HG03280 (cell line): ENCODE measurements at regions not wholly inside any gene's neighbourhood (a gene's known extent, or its start where the extent isn't known, plus 50 kb on each side); places are given as distances from the start of the nearest gene placed in this dataset.
A peak's percentile ranks its signal among the peaks of the same experiment; 100 is the strongest.

Experiments used
- ATAC-seq: cut with Tn5 transposase; IDR thresholded peaks from one replicate; pipeline ENCODE4 v1.9.1; 2021; ENCODE audit warnings: mild to moderate bottlenecking, moderate library complexity; ENCODE audit not compliant: unreplicated experiment

DNA sequence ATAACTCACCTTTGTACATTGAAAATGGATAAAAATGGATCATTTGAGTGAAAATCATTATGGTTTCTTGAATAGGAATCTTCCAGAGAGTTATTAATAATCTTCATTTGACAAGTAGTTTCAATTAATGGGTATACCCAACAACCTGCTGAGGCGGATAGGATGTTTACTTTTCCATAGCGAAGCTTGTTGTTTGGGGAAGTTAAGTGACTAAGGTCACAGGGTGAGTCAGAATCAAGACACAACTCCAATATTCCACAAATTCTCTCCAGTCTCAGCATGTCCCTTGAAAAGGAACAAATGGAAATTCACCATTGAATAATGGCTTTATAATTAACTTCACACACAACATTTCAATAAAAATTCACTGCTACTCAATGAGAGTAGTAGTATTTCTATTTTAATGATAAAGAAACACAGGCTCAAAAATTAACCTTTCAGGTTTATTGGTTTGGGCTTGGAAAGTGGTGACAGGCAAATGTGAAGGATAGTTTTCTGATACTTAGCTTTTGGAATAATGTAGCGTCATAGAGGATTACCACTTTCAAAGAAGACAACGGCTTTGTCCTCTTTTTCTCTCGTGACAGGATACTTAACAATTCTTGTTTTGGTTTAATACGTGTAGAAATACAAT lies 211.3 kb downstream of the GPD2 start:
- no peak for ATAC-seq

DNA sequence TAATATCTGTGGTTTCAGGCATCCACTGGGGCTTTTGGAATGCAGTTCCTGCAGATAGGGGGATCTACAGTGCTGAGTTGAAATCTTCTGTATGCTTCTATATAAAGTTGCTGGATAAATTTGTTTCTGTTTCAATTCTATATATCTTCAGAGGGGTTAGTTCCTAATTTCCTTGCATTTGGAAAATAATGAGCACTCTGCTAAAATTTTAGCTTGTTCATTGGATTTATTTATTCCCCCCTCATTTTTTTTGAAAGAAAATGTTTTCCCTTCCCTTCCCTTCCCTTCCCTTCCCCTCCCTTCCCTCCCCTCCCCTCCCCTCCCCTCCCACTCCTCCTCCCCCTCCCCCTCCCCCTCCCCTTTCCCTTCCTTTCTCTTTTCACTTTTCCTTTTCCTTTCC lies 212.3 kb downstream of the GPD2 start:
- ATAC-seq = no peak

DNA sequence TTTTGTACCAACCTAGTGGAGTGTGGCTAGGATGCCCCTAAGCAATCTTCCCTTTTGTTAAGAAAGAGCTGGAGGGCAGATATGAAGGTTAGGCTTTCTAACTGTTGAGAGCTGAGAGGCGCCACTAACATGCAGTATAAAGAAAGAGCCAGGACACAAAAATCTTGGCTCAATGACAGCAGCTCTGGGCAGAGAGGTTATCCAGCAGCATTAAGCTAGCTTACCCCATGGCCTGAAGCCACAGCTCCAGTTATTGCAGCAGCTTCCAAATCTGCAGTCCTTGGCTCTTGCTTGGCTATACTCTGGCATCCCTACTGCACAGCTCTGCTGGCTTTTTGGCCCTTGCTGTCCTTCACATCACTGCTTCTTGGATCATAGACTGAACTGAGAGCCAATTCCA lies 213.4 kb downstream of the GPD2 start:
- ATAC-seq = no peak

DNA sequence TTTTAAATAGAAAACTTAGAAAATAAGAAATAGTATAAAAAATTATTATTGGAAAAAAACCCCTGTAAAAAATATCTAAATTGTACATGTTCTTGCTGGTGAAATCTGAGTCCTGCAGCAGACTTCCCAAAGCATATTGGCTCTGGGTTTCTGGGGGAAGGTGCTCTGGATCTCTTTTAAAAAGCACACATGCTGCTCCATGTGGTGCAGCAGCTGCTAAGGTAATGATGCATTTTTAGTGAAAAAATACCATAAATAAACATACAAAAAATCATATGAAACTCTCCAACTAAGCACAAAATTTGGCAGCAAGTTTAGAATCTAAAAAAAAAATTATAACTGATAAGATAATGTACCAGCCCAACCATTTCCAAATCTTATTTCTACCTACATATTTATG lies 216.5 kb downstream of the GPD2 start:
- no peak for ATAC-seq

DNA sequence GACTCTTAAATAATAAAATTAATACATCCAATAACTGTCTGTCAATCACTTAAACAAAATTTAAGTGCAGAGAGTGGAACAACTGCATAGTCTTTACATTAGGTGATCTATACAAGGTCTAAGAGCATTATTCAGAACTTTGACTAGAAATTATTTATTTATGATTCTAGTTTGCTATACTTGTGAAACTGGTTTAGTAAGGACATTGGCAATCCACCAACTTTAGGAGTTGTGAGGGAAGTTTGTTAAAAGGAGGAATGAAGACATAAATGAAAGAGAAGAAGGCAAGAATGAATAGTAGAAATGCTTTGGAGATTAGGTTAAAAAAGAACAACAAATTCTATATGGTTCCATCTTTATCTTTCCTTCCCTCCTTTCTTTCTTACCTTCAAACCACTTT lies 217.5 kb downstream of the GPD2 start:
- ATAC-seq = no peak

DNA sequence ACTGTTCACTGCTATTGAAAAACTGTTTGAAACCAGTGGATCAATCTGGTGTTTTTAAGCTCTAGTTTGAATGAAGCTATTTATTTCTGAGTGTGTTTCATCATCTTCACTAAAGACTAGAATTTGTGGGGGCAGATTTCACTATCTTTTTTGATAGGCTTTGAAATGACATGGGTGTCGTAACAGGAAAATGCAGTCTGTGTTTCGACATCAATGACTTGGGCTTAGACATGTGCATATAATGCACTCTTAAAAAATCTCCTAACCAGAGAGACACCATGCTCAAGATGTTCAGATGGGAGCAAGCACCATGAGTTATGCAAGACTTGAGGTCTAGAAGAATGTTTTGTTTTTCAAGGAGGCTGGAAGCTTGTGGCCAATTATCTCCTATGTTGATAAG lies 221.6 kb downstream of the GPD2 start:
- no peak for ATAC-seq

DNA sequence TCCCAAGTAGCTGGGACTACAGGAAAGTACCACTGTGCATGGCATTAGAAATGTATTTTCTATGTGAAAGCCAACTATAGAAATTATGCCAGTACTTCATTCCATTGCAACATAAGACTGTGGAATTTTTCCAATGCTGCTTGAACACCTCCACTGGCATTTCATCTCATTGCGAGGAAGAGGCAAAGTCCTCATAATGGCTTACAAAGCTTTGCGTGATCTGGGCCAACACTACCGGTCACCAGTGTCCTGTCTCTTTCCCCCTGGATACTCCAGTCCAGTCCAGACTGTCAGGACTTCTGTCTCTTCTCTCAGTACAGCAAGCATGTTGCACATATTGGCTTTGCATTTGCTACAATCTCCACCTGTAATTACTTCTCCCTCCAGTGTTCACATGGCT lies 223.5 kb downstream of the GPD2 start:
- ATAC-seq = no peak

DNA sequence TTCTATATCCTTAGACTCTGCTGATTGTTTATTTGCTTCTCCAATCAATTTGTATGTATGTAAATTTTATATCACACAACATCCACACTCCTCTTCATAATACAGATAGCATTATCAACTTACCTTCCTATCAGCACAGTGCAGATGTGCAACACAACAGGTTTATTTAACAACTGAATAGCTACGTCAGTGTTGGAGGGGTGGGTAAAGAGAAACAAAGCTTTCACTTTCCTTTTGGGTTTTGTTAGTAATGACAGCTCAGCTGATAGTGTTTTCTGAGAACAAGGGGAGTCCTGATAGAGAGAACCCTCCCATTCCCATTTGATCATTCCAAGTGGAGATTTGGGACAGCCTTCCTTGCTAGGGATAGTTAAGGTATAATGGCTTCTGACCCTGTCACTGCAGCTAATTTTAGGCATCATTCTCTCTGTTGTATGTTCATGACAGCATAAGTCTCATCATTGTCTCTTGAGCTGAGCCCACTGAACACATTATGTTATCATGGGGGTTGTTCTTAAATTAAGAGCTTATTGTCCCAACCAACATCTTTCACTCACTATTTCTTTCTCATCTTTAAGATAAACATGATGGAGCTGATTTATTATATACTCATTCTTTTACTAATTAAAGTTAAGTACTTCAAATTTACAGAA lies 227.7 kb downstream of the GPD2 start:
- ATAC-seq = peak; percentile 83

DNA sequence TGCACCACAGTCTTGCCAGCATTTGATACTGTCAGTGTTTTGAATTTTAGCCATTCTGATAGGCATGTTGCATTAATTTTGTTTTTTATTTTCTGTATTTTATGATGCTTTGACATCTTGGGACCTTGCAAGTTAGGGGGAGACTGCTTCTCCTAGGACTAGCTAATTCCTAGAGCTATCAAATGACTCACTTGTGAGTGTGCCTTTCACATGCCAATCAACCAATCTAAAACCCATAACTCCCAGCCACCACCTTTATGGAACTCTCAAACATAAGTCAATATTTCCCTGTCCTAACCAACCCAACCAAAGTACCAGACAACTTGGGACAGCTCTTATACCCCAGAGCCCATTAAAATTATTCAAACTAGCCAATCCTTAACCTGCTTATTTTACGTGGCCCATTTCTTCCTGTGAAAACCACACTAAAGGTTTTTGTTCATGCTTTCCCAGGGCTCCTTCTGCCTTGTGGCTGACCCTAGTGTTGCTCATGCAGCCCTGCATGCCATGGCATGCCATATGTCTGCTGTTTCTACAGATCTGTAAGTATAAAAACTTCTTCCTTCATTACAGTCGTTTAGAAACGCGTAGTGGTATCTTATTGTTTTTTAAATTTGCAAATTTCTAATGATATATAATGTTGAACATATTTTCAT lies 230.1 kb downstream of the GPD2 start:
- no peak for ATAC-seq

DNA sequence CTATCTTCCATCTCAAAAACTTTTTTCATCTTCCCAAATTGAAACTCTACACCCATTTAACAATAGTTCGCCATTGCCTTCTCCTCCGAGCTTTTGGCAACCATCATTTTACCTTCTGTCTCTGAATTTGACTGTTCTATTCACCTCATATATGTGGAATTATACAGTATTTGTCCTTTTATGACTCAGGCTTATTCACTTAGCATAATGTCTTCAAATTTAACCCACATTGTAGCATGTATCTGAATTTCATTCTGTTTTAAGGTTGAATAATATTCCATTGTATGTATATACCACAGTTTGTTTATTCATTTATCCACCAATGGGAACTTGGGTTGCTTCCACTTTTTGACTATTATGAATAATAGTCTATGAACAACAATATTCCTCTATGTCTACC lies 233.9 kb downstream of the GPD2 start:
- no peak for ATAC-seq

DNA sequence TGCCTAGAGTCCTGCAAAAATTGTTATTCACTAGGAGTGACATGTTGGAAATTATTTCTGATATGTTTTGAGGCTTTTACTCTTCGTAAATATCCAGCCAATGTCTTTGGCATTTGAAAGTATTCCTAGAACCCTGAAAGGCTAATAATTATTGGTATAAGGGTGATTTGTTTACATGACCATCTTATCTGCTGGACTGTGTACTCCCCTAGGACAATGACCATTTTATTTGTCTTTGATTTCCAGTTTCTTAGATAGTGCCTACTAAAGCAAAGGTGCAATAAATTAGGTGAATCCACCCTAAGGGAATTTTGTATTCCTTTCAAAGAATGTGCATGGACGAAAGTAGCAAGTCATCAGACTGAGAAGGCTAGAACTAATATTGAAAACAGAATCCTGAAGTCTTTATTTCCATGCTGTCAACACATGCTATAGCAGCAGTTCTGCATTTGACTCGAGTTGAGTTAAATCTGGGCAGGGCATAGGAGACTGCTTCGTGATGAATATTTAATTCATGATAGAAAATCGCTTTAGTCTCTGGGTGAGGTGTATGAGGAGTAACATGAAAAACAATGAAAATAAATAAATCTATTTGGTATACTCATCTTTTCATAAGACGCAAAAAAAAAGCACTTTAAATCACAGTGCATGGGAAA lies 235.7 kb downstream of the GPD2 start:
- ATAC-seq = no peak

DNA sequence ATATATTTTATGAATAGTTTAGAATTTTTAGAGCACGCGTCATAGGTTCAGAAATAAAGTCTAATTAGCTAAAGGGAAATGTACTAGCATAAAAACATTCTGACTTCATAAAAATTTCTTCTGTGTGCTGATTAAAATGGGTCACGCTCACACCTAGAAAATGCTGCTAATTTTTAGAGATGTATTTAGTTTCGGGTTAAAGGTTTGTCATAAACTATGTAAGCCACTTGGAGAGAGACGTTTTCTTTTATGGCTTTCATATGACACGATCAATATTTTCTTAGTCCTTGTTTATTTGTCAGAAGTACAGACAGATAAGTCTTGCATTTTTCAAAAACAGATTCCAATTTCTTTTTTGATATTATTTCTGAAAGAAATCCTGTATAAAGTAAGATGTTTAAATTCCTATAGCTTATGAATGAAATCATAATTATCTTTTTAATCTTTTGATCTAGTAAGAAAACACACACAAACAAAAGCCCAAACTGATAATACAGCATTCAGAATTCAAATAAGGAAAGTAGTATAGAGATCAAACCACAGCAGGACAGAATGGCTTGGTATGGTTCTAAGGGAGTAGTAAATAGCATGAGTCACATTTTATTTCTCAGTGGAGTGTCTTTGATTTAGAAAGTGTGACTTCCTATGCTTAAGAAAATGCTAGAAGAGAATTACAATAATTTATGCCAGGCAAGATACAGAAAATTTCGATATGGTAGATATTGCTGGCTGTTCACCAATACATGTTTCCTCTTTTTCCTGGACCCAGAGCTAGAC lies 236.6 kb downstream of the GPD2 start:
- no peak for ATAC-seq

DNA sequence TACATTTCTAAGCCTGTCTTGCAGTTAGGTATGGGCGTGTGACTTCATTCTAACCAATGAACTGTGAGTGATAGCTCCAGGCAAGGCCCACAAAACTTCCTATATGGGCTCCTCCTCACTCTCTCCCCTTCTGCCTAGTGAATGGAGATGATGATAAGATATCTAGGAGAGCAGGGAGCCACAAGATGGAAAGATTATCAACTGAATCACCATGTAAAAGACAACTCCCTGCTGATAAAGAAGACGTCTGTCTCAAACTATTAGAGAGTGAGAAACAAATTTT lies 237.1 kb downstream of the GPD2 start:
- no peak for ATAC-seq

DNA sequence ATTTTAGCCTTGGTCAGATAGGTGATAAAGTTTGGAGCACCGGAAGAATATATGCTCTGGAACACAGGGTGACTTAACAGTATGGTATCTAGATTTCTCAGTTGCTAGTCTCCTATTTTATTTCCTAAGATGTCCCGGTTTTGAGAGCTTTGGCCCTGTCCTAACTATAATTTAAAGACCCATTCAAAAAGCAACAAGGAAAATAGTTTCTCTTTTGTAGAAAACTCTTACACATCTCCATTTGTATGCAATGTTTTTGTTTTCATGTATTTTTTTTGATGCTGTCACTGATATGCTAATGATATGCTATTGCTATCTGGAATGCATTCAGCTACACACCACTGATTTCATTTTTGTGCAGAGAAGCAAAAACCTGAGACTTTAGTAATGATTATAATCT lies 237.8 kb downstream of the GPD2 start:
- no peak for ATAC-seq

DNA sequence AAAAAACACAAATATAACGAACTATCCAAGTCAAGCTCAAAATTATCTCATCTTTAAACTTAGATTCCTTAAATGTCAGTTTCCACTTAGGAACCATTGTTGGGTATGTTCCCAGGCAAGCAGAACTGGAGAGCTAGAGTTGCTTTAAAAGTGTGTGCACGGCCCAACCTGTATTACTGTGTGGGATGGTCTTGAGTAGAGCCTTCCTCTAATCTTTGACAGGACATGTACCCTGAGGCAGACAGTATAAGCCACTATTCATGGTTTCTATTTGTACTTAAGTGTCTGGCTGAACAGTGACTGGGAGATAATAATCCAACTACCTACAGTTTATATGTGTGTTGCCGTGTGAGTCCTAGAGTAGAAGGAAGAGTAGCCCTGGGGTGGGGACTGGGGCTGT lies 239.7 kb downstream of the GPD2 start:
- ATAC-seq = no peak

DNA sequence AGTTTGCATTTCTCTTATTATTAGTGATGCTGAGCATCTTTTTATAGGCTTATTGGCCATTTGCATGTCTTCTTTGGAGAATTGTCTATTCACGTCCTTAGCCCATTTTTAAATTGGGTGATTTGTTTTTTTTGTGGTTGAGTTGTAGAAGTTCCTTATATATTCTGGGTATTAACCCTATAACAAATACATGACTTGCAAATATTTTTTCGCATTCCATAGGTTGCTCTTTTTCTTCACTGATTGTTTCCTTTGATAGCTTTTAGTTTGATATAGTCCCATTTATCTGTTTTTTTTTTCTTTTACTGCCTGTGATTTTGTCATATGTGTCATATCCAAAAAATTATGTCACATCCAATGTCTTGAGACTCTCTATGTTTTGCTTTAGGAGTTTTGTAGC lies 243.6 kb downstream of the GPD2 start:
- no peak for ATAC-seq

DNA sequence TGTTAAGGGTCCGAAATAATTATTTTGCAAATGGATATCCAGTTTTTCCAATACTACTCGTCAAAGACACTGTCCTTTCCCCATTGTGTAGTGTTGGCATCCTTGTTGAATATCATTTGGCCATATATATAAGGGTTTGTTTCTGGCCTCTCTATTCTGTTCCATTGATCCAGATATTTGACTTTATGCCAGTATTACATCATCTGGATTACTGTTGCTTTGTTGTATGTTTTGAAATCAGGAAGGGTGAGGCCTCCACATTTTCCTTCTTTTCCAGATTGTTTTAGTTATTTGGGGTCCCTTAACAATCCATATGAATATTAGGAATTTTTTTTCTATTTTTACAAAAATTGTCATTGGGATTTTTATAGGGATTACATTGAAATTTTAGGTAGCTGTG lies 244.1 kb downstream of the GPD2 start:
- no peak for ATAC-seq

DNA sequence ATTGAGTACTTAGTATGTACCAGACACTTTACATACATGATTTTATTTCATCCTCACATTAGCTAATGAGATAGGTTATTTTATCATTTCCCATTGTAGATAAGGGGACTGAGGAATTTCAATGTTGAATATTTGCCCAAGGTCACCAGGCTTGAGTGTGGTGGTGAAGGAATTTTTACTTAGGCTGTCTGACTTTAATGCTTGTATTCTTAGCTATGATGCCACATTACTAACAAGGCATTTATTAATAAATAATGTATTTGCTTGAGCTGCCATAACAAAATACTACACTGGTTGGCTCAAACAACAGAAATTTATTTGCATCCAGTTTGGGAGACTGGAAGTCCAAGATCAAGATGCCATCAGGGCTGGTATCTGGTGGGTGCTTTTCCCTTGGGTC lies 250.9 kb downstream of the GPD2 start:
- no peak for ATAC-seq

DNA sequence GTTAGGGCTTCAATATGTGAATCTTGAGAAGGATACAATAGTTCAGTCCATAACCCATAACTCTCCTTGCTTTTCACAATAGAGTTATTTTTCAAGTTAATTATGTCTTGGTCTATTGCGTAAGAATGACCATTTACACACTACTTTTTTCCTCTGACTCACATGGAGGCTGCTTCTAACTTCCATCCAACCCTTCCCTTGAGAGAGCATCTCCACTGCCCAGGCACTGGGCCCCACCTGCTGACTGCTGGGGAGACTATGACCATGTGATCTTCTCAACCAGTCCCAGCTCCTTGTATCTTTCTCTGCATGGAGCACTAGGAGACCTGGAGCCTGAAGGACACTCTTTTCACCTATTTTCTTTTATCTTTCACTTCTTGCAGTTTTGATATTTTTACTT lies 251.5 kb downstream of the GPD2 start:
- ATAC-seq = no peak

DNA sequence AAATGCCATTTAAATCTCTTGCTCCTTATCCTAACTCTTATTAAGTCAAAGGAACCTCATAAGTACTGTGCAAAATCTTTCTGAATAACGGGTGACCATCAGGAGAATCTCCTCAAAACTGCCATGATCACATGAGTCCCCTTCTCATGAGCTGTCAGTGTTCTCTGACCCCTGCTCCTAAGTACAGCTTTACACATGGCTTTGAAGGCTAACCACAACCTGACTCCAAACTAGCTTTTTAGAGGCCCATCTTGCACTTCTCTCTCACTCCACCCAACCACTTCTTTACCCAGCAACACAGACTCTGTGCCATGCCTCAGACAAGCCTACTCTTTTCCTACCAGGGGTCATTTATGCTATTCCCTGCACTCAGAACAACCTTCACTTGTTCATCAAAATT lies 253.8 kb downstream of the GPD2 start:
- no peak for ATAC-seq

DNA sequence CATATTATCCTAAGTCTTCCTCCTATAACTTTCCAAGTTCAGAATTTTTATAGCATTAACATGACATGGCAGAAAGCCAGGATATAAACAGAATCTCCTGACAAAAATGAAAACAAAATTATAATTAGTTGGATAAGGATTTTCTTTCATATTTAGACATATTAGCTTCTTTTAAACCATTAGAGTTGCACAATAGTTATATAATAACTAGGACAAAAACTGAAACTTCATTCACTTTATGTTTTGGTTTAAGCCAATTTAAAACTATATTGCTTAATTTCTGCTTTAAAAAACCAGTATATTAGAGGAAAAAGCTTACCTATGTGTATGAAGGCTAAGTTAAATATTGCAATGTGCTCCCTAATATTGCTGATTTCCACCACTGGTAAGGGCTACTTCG lies 254.8 kb downstream of the GPD2 start:
- no peak for ATAC-seq

DNA sequence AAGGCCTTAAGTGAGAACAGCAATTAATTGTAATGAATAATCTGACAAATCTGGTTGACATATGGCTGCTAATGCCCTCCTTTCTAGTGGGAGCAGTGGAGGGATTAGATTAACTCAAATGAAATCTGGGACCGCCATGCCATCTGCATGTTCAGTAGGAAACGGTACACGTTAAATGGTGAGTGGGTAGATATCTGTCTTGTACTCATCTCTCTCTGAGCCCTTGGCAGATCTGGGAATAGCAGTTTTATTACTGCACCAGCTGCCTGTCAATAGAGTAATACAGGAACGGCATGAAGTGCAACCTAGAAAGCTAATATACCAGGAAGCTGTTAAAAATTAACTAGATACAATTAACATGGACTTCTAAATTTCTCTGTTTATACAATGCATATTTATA lies 258.8 kb downstream of the GPD2 start:
- ATAC-seq = no peak
